ENCODE measurements at regions not wholly inside any gene's neighbourhood (a gene's known extent, or its start where the extent isn't known, plus 50 kb on each side); places are given as distances from the start of the nearest gene placed in this dataset.

- no peaks in the 10 kb centered on the region for H3K9me3 ChIP-seq (ENCODE audit: control insufficient read depth, insufficient read depth, low read length)
- no CpG with 5 or more reads among the region's 1 CpG for WGBS (ENCODE audit: insufficient coverage)
- Mint-ChIP-seq H3K27me3 (ENCODE audit: low read depth in 2 of 2) (peaks cover 15 to 17% of the 10 kb centered on the region in 2 donors), H3K36me3 (no peaks in the 10 kb centered on the region), H3K4me3 (no peak overlapping the region), H3K9me3 (no peaks in the 10 kb centered on the region), H3K27ac (no peak overlapping the region), H3K4me1 (no peaks in the 10 kb centered on the region)
- H3K36me3 ChIP-seq (ENCODE audit: control insufficient read depth, insufficient read depth, low read length) = no peaks in the 10 kb centered on the region
- no peaks in the 10 kb centered on the region for H3K27me3 ChIP-seq (ENCODE audit: control insufficient read depth, insufficient read depth, low read length)
- no peak for DNase-seq
- no peak for TF ChIP-seq CTCF (IDR thresholded peaks at IDR 0.05)
- no peaks in the 10 kb centered on the region for H3K4me1 ChIP-seq (ENCODE audit: control insufficient read depth, insufficient read depth, low read length)
- no peak overlapping the region for H3K27ac ChIP-seq (ENCODE audit: low read length)
- no peak overlapping the region for H3K4me3 ChIP-seq (ENCODE audit: low read length)
- ATAC-seq = no peak
- intact Hi-C loops (cut with micrococcal nuclease) = no loop called here
Measured at GRCh38 chr1:14500912-14501311, 97.6 kb upstream of the KAZN start.

GRCh38 chr1:14504517-14504916 is 94.0 kb upstream of the KAZN start:
- no peaks in the 10 kb centered on the region for H3K4me1 Mint-ChIP-seq
- H3K36me3 ChIP-seq (ENCODE audit: control insufficient read depth, insufficient read depth, low read length) = no peaks in the 10 kb centered on the region
- H3K27me3 ChIP-seq (ENCODE audit: control insufficient read depth, insufficient read depth, low read length) = no peaks in the 10 kb centered on the region
- peaks cover 6 to 17% of the 10 kb centered on the region in 2 donors for H3K27me3 Mint-ChIP-seq (ENCODE audit: low read depth in 2 of 2)
- ATAC-seq (no peak), DNase-seq (no peak)
- no peak overlapping the region for H3K4me3 Mint-ChIP-seq
- no peak for TF ChIP-seq CTCF (IDR thresholded peaks at IDR 0.05)
- H3K27ac Mint-ChIP-seq = no peak overlapping the region
- H3K27ac ChIP-seq (ENCODE audit: low read length) = no peak overlapping the region
- H3K9me3 Mint-ChIP-seq = no peaks in the 10 kb centered on the region
- no peak overlapping the region for H3K4me3 ChIP-seq (ENCODE audit: low read length)
- H3K36me3 Mint-ChIP-seq = no peaks in the 10 kb centered on the region
- WGBS (ENCODE audit: insufficient coverage) = 67% methylated on average over 5 of the region's 5 CpGs
- H3K4me1 ChIP-seq (ENCODE audit: control insufficient read depth, insufficient read depth, low read length) = no peaks in the 10 kb centered on the region
- no peaks in the 10 kb centered on the region for H3K9me3 ChIP-seq (ENCODE audit: control insufficient read depth, insufficient read depth, low read length)
- intact Hi-C loops (cut with micrococcal nuclease) = no loop called here

GRCh38 chr1:14506471-14507255 is 91.8 kb upstream of the KAZN start:
- Mint-ChIP-seq H3K36me3 (no peaks in the 10 kb centered on the region), H3K27ac (no peak overlapping the region), H3K4me3 (no peak overlapping the region), H3K9me3 (no peaks in the 10 kb centered on the region), H3K27me3 (ENCODE audit: low read depth in 2 of 2) (peaks cover 1 to 11% of the 10 kb centered on the region in 2 donors), H3K4me1 (no peaks in the 10 kb centered on the region)
- H3K27me3 ChIP-seq (ENCODE audit: control insufficient read depth, insufficient read depth, low read length) = no peaks in the 10 kb centered on the region
- no peaks in the 10 kb centered on the region for H3K4me1 ChIP-seq (ENCODE audit: control insufficient read depth, insufficient read depth, low read length)
- no peaks in the 10 kb centered on the region for H3K9me3 ChIP-seq (ENCODE audit: control insufficient read depth, insufficient read depth, low read length)
- WGBS (ENCODE audit: insufficient coverage) = 80% methylated on average over 10 of the region's 11 CpGs
- no peak for DNase-seq
- no peaks in the 10 kb centered on the region for H3K36me3 ChIP-seq (ENCODE audit: control insufficient read depth, insufficient read depth, low read length)
- intact Hi-C loops (cut with micrococcal nuclease) = no loop called here
- no peak for ATAC-seq
- H3K27ac ChIP-seq (ENCODE audit: low read length) = no peak overlapping the region
- TF ChIP-seq CTCF (IDR thresholded peaks at IDR 0.05) = no peak
- H3K4me3 ChIP-seq (ENCODE audit: low read length) = no peak overlapping the region

- no peak for DNase-seq
- no peak for ATAC-seq
- WGBS (ENCODE audit: insufficient coverage) = 86% methylated on average over 3 of the region's 5 CpGs
- Histone ChIP-seq H3K4me1 (ENCODE audit: control insufficient read depth, insufficient read depth, low read length) (no peaks in the 10 kb centered on the region), H3K36me3 (ENCODE audit: control insufficient read depth, insufficient read depth, low read length) (no peaks in the 10 kb centered on the region), H3K4me3 (ENCODE audit: low read length) (no peak overlapping the region), H3K27me3 (ENCODE audit: control insufficient read depth, insufficient read depth, low read length) (no peaks in the 10 kb centered on the region), H3K27ac (ENCODE audit: low read length) (no peak overlapping the region), H3K9me3 (ENCODE audit: control insufficient read depth, insufficient read depth, low read length) (no peaks in the 10 kb centered on the region)
- Mint-ChIP-seq H3K27ac (no peak overlapping the region), H3K9me3 (no peaks in the 10 kb centered on the region), H3K4me3 (no peak overlapping the region), H3K36me3 (no peaks in the 10 kb centered on the region), H3K27me3 (ENCODE audit: low read depth in 2 of 2) (peaks cover 0 to 9% of the 10 kb centered on the region in 2 donors), H3K4me1 (no peaks in the 10 kb centered on the region)
- no peak for TF ChIP-seq CTCF (IDR thresholded peaks at IDR 0.05)
- intact Hi-C loops (cut with micrococcal nuclease) = no loop called here
Measured at GRCh38 chr1:14507262-14507661, 91.2 kb upstream of the KAZN start.
